Endodermal cell (in vitro differentiated cells): ENCODE measurements at regions not wholly inside any gene's neighbourhood (a gene's known extent, or its start where the extent isn't known, plus 50 kb on each side); places are given as distances from the start of the nearest gene placed in this dataset.

Experiments
- DNase-seq: peaks from one replicate; pipeline ENCODE4 v3.0.0-alpha.2; 2017
- H3K27ac ChIP-seq: 2 replicates; pipeline ENCODE4 v1.5.1; 2013; ENCODE audit warnings: mild to moderate bottlenecking, low read depth, low read length, moderate library complexity
- H3K27me3 ChIP-seq: 2 replicates; pipeline ENCODE4 v1.6.1; 2013; ENCODE audit warnings: mild to moderate bottlenecking, low read length, moderate library complexity; ENCODE audit not compliant: insufficient read depth, control insufficient read depth, poor library complexity, severe bottlenecking
- H3K36me3 ChIP-seq: 2 replicates; pipeline ENCODE4 v1.7.0; 2013; ENCODE audit warnings: mild to moderate bottlenecking, low read length, moderate library complexity; ENCODE audit not compliant: control insufficient read depth, insufficient read depth
- H3K4me1 ChIP-seq: one replicate; pipeline ENCODE4 v1.7.0; 2013; ENCODE audit warnings: low read length; ENCODE audit not compliant: control insufficient read depth, insufficient read depth
- H3K4me3 ChIP-seq: 2 replicates; pipeline ENCODE4 v1.5.1; 2013; ENCODE audit warnings: mild to moderate bottlenecking, low read length, moderate library complexity
- H3K9ac ChIP-seq: 2 replicates; pipeline ENCODE4 v1.6.1; 2013; ENCODE audit warnings: mild to moderate bottlenecking, low read length, moderate library complexity; ENCODE audit not compliant: poor library complexity, severe bottlenecking; ENCODE audit errors: extremely low read depth
- H3K9me3 ChIP-seq: 2 replicates; pipeline ENCODE4 v1.6.1; 2013; ENCODE audit warnings: mild to moderate bottlenecking, low read length, moderate library complexity; ENCODE audit not compliant: control insufficient read depth
- H3K27ac Mint-ChIP-seq: 2 replicates; pipeline ENCODE4 v1.8.0; 2020; ENCODE audit warnings: mixed read lengths
- H3K27me3 Mint-ChIP-seq: 2 replicates; pipeline ENCODE4 v1.8.0; 2021; ENCODE audit warnings: mild to moderate bottlenecking, mixed read lengths; ENCODE audit not compliant: insufficient read depth
- H3K36me3 Mint-ChIP-seq: 2 replicates; pipeline ENCODE4 v1.8.0; 2020; ENCODE audit warnings: low read depth, mixed read lengths
- H3K4me1 Mint-ChIP-seq: 2 replicates; pipeline ENCODE4 v1.8.0; 2020; ENCODE audit warnings: mixed read lengths
- H3K4me3 Mint-ChIP-seq: 2 replicates; pipeline ENCODE4 v1.8.0; 2020; ENCODE audit warnings: mild to moderate bottlenecking, moderate library complexity, mixed read lengths
- H3K9me3 Mint-ChIP-seq: 2 replicates; pipeline ENCODE4 v1.8.0; 2020; ENCODE audit warnings: mild to moderate bottlenecking, mixed read lengths
- WGBS, 2 experiments: methylation state at CpG; one replicate each; pipeline versions ENCODE4 v1.1.5 to v1.1.7; 2013; ENCODE audit warnings: missing lambda C conversion rate in 2 of 2, mixed read lengths in 1 of 2; ENCODE audit not compliant: insufficient coverage in 1 of 2, insufficient read length in 1 of 2; 5-methylcytosine and 5-hydroxymethylcytosine counted together
- TF ChIP-seq, protein P1 (sequence below): fragments of 200-600 bp; sonication (generic); conservative IDR thresholded peaks from 2 replicates; pipeline ENCODE4 v1.5.0; 2021; ENCODE audit warnings: antibody characterized with exemption, mild to moderate bottlenecking

GRCh38 chrX:66544181-66544580 lies 94.7 kb downstream of the EDA2R start:
- Histone ChIP-seq H3K4me3 (no peak overlapping the region), H3K36me3 (no peaks in the 10 kb centered on the region), H3K4me1 (no peaks in the 10 kb centered on the region), H3K9ac (no peak overlapping the region), H3K27ac (no peak overlapping the region), H3K27me3 (no peaks in the 10 kb centered on the region), H3K9me3 (no peaks in the 10 kb centered on the region)
- peaks cover 86% of the 10 kb centered on the region for H3K9me3 Mint-ChIP-seq
- H3K4me1 Mint-ChIP-seq = no peaks in the 10 kb centered on the region
- DNase-seq = no peak
- TF ChIP-seq, protein P1, sequence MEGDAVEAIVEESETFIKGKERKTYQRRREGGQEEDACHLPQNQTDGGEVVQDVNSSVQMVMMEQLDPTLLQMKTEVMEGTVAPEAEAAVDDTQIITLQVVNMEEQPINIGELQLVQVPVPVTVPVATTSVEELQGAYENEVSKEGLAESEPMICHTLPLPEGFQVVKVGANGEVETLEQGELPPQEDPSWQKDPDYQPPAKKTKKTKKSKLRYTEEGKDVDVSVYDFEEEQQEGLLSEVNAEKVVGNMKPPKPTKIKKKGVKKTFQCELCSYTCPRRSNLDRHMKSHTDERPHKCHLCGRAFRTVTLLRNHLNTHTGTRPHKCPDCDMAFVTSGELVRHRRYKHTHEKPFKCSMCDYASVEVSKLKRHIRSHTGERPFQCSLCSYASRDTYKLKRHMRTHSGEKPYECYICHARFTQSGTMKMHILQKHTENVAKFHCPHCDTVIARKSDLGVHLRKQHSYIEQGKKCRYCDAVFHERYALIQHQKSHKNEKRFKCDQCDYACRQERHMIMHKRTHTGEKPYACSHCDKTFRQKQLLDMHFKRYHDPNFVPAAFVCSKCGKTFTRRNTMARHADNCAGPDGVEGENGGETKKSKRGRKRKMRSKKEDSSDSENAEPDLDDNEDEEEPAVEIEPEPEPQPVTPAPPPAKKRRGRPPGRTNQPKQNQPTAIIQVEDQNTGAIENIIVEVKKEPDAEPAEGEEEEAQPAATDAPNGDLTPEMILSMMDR = no peak
- H3K36me3 Mint-ChIP-seq = no peaks in the 10 kb centered on the region
- H3K27me3 Mint-ChIP-seq = no peaks in the 10 kb centered on the region
- H3K4me3 Mint-ChIP-seq = no peak overlapping the region
- H3K27ac Mint-ChIP-seq = no peak overlapping the region

GRCh38 chrX:66504481-66504880 lies 134.4 kb downstream of the EDA2R start:
- H3K4me3 Mint-ChIP-seq = no peak overlapping the region
- H3K27me3 ChIP-seq = no peaks in the 10 kb centered on the region
- peaks cover 95% of the 10 kb centered on the region for H3K9me3 Mint-ChIP-seq
- no peak overlapping the region for H3K27ac ChIP-seq
- H3K9me3 ChIP-seq = no peaks in the 10 kb centered on the region
- no peaks in the 10 kb centered on the region for H3K36me3 Mint-ChIP-seq
- H3K4me3 ChIP-seq = no peak overlapping the region
- H3K27me3 Mint-ChIP-seq = no peaks in the 10 kb centered on the region
- H3K27ac Mint-ChIP-seq = no peak overlapping the region
- H3K4me1 ChIP-seq = no peaks in the 10 kb centered on the region
- TF ChIP-seq, protein P1 = no peak
- no peak for DNase-seq
- H3K4me1 Mint-ChIP-seq = no peaks in the 10 kb centered on the region
- H3K9ac ChIP-seq = no peak overlapping the region
- no peaks in the 10 kb centered on the region for H3K36me3 ChIP-seq

DNA sequence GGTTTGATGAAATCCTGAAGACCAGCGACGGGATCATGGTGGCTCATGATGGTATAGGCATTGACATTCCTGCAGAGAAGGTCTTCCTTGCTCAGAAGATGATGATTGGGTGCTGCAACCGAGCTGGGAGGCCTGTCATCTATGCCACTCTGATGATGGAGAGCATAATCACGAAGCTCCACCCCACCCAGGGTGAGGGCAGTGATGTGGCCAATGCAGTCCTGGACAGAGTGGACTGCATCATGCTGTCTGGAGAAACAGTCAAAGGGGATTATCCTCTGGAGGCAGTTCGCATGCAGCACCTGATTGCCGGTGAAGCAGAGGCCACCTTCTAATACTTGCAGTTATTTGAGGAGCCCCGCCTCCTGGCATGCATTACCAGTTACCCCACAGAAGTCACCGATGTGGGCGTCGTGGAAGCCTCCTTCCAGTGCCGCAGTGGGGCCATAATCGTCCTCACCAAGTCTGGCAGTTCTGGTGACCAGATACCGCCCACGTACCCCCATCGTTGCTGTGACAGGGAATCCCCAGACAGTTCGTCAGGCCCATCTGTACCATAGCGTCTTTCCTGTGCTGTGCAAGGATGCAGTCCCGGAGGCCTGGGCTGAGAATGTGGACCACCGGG lies 140.1 kb downstream of the EDA2R start:
- TF ChIP-seq, protein P1 = no peak
- Histone ChIP-seq H3K4me1 (no peaks in the 10 kb centered on the region), H3K9me3 (no peaks in the 10 kb centered on the region), H3K27ac (no peak overlapping the region), H3K4me3 (no peak overlapping the region), H3K27me3 (no peaks in the 10 kb centered on the region), H3K36me3 (no peaks in the 10 kb centered on the region), H3K9ac (no peak overlapping the region)
- Mint-ChIP-seq H3K4me3 (no peak overlapping the region), H3K27me3 (no peaks in the 10 kb centered on the region), H3K27ac (no peak overlapping the region), H3K4me1 (no peaks in the 10 kb centered on the region), H3K36me3 (no peaks in the 10 kb centered on the region), H3K9me3 (peaks cover 89% of the 10 kb centered on the region)
- no peak for DNase-seq
- 81 to 91% methylated on average over 4 to 19 of the region's 19 CpGs for WGBS, 2 experiments
